ENCODE measurements at regions not wholly inside any gene's neighbourhood (a gene's known extent, or its start where the extent isn't known, plus 50 kb on each side); places are given as distances from the start of the nearest gene placed in this dataset.

GRCh38 chr15:70347321-70348225 is 249.9 kb upstream of the TLE3 start:
- TF ChIP-seq CTCF (IDR thresholded peaks at IDR 0.05) (no peak), POLR2A (IDR thresholded peaks at IDR 0.05) (no peak)
